BE2C (cell line): ENCODE measurements at regions not wholly inside any gene's neighbourhood (a gene's known extent, or its start where the extent isn't known, plus 50 kb on each side); places are given as distances from the start of the nearest gene placed in this dataset.

Experiments used
- DNase-seq: peaks from one replicate; pipeline ENCODE4 v3.0.0-alpha.2; 2020
- H3K27me3 ChIP-seq: fragments of 250-450 bp; sonication (Bioruptor Pico); 2 replicates; pipeline ENCODE4 v1.5.1; 2020; ENCODE audit warnings: mild to moderate bottlenecking
- H3K36me3 ChIP-seq: fragments of 250-450 bp; sonication (Bioruptor Pico); 2 replicates; pipeline ENCODE4 v1.5.1; 2020; ENCODE audit warnings: mild to moderate bottlenecking
- H3K4me1 ChIP-seq: fragments of 250-450 bp; sonication (Bioruptor Pico); 2 replicates; pipeline ENCODE4 v1.5.1; 2020
- H3K4me3 ChIP-seq: 2 replicates; pipeline ENCODE4 v1.5.1; 2011; ENCODE audit warnings: low read depth, low read length
- H3K9me3 ChIP-seq: fragments of 250-450 bp; sonication (Bioruptor Pico); 2 replicates; pipeline ENCODE4 v1.5.1; 2020
- CTCF ChIP-seq: IDR thresholded peaks from 2 replicates; pipeline ENCODE4 v1.5.1; 2012; ENCODE audit warnings: mild to moderate bottlenecking, low read depth, low read length

- H3K4me1 ChIP-seq: no peaks in the 10 kb centered on the region
- H3K36me3 ChIP-seq: no peaks in the 10 kb centered on the region
- TF ChIP-seq CTCF: no peak
- H3K27me3 ChIP-seq: no peaks in the 10 kb centered on the region
- H3K9me3 ChIP-seq: no peaks in the 10 kb centered on the region
- no peak overlapping the region for H3K4me3 ChIP-seq
- DNase-seq: no peak
Observed at GRCh38 chr21:15319727-15320126, 254.9 kb upstream of the NRIP1 start.

GRCh38 chr21:15324542-15324941, 259.7 kb upstream of the NRIP1 start:
- H3K4me1 ChIP-seq: no peaks in the 10 kb centered on the region
- H3K4me3 ChIP-seq: no peak overlapping the region
- TF ChIP-seq CTCF: no peak
- no peaks in the 10 kb centered on the region for H3K27me3 ChIP-seq
- no peaks in the 10 kb centered on the region for H3K9me3 ChIP-seq
- no peaks in the 10 kb centered on the region for H3K36me3 ChIP-seq
- no peak for DNase-seq

- no peak overlapping the region for H3K4me3 ChIP-seq
- H3K27me3 ChIP-seq: no peaks in the 10 kb centered on the region
- no peaks in the 10 kb centered on the region for H3K4me1 ChIP-seq
- TF ChIP-seq CTCF: no peak
- DNase-seq: no peak
- no peaks in the 10 kb centered on the region for H3K9me3 ChIP-seq
- no peaks in the 10 kb centered on the region for H3K36me3 ChIP-seq
Observed at GRCh38 chr21:15326032-15326867, 261.4 kb upstream of the NRIP1 start.

- no peaks in the 10 kb centered on the region for H3K4me1 ChIP-seq
- DNase-seq: no peak
- H3K4me3 ChIP-seq: no peak overlapping the region
- no peaks in the 10 kb centered on the region for H3K9me3 ChIP-seq
- TF ChIP-seq CTCF: no peak
- H3K27me3 ChIP-seq: no peaks in the 10 kb centered on the region
- no peaks in the 10 kb centered on the region for H3K36me3 ChIP-seq
Observed at GRCh38 chr21:15327637-15328265, 263.0 kb upstream of the NRIP1 start.

- DNase-seq: no peak
- Histone ChIP-seq H3K4me3 (no peak overlapping the region), H3K36me3 (no peaks in the 10 kb centered on the region), H3K27me3 (no peaks in the 10 kb centered on the region), H3K4me1 (no peaks in the 10 kb centered on the region), H3K9me3 (no peaks in the 10 kb centered on the region)
- TF ChIP-seq CTCF: no peak
Observed at GRCh38 chr21:15329191-15329590, 264.4 kb upstream of the NRIP1 start.

GRCh38 chr21:15330872-15331271, 266.1 kb upstream of the NRIP1 start:
- Histone ChIP-seq H3K9me3 (no peaks in the 10 kb centered on the region), H3K36me3 (no peaks in the 10 kb centered on the region), H3K4me3 (no peak overlapping the region), H3K27me3 (no peaks in the 10 kb centered on the region), H3K4me1 (no peaks in the 10 kb centered on the region)
- DNase-seq: no peak
- no peak for TF ChIP-seq CTCF
